Fibroblast of the aortic adventitia (primary cell): ENCODE measurements at regions not wholly inside any gene's neighbourhood (a gene's known extent, or its start where the extent isn't known, plus 50 kb on each side); places are given as distances from the start of the nearest gene placed in this dataset.
"Not testable (repeated sequence)": the region's sequence is repeated elsewhere in the genome, so short reads cannot be mapped to it uniquely, and the experiment has no call there.

Experiments
- DNase-seq: peaks from one replicate; pipeline ENCODE4 v3.0.0-alpha.2; 2010; ENCODE audit warnings: low read depth
- H3K4me3 ChIP-seq: 2 replicates; pipeline ENCODE4 v1.5.1; 2011; ENCODE audit warnings: low read depth, mild to moderate bottlenecking, control low read depth, low read length, moderate library complexity
- CTCF ChIP-seq: IDR thresholded peaks from 2 replicates; pipeline ENCODE4 v1.5.1; 2011; ENCODE audit warnings: mild to moderate bottlenecking, low read length, control low read depth, inconsistent platforms; ENCODE audit not compliant: insufficient read depth

- no peak for TF ChIP-seq CTCF
- no peak for DNase-seq
These were observed 193.8 kb downstream of the RPIA start for GRCh38 chr2:88885275-88885674.

GRCh38 chr2:88885679-88886416, 194.4 kb downstream of the RPIA start:
- no peak overlapping the region for H3K4me3 ChIP-seq
- no peak for TF ChIP-seq CTCF
- no peak for DNase-seq

More at GRCh38 chr2:88885275-88885674, 193.8 kb downstream of the RPIA start:
- no peak overlapping the region for H3K4me3 ChIP-seq

GRCh38 chr2:88887466-88887865, 196.0 kb downstream of the RPIA start:
- H3K4me3 ChIP-seq, DNase-seq: not testable (repeated sequence)

GRCh38 chr2:88892207-88892606, 200.7 kb downstream of the RPIA start:
- no peak overlapping the region for H3K4me3 ChIP-seq
- TF ChIP-seq CTCF = no peak
- no peak for DNase-seq

GRCh38 chr2:88892788-88893187, 201.3 kb downstream of the RPIA start:
- TF ChIP-seq CTCF = no peak
- DNase-seq = no peak

GRCh38 chr2:88896971-88897370, 205.5 kb downstream of the RPIA start:
- TF ChIP-seq CTCF = no peak
- no peak overlapping the region for H3K4me3 ChIP-seq
- DNase-seq = no peak

More at GRCh38 chr2:88892788-88893187, 201.3 kb downstream of the RPIA start:
- H3K4me3 ChIP-seq = no peak overlapping the region

GRCh38 chr2:88897715-88898114, 206.2 kb downstream of the RPIA start:
- no peak for DNase-seq
- no peak overlapping the region for H3K4me3 ChIP-seq
- TF ChIP-seq CTCF = no peak
